Uterus (tissue), 3 donors: ENCODE measurements at regions not wholly inside any gene's neighbourhood (a gene's known extent, or its start where the extent isn't known, plus 50 kb on each side); places are given as distances from the start of the nearest gene placed in this dataset.

ENCODE experiments used
- DNase-seq, 2 donors: peaks; one replicate each; pipeline ENCODE4 v3.0.0-alpha.2; 2019 to 2020
- H3K27ac ChIP-seq, 2 donors: fragments of 200-600 bp; sonication (generic); 1 replicate in 1 of 2; 2 replicates in 1 of 2; pipeline ENCODE4 v1.5.1; 2016 to 2018
- H3K27me3 ChIP-seq, 2 donors: fragments of 200-600 bp; sonication (generic); one replicate each; pipeline ENCODE4 v1.5.1; 2018 to 2019; ENCODE audit warnings: control low read depth in 1 of 2
- H3K36me3 ChIP-seq, 2 donors: fragments of 200-600 bp; sonication (generic); one replicate each; pipeline ENCODE4 v1.5.1; 2019; ENCODE audit warnings: control low read depth in 1 of 2
- H3K4me1 ChIP-seq, 2 donors: fragments of 200-600 bp; sonication (generic); one replicate each; pipeline ENCODE4 v1.5.1; 2018 to 2019; ENCODE audit warnings: control low read depth in 1 of 2
- H3K4me3 ChIP-seq, 2 donors: fragments of 200-600 bp; sonication (generic); 1 replicate in 1 of 2; 2 replicates in 1 of 2; pipeline ENCODE4 v1.5.1; 2018 to 2019; ENCODE audit warnings: mild to moderate bottlenecking in 1 of 2
- H3K9me3 ChIP-seq, 2 donors: fragments of 200-600 bp; sonication (generic); one replicate each; pipeline ENCODE4 v1.5.1; 2019; ENCODE audit warnings: control low read depth in 1 of 2
- CTCF ChIP-seq, 4 experiments: fragments of 200-600 bp in 2 of 4; fragments of 450-650 bp in 2 of 4; sonication (generic) in 2 of 4; IDR thresholded peaks; one replicate each; pipeline ENCODE4 v1.5.1; 2016 to 2019; ENCODE audit warnings: antibody characterized with exemption in 4 of 4, mild to moderate bottlenecking in 2 of 4, moderate library complexity in 1 of 4
- POLR2A ChIP-seq, 2 donors: fragments of 450-650 bp; IDR thresholded peaks; one replicate each; pipeline ENCODE4 v1.6.1; 2016; ENCODE audit warnings: antibody characterized with exemption in 2 of 2, mild to moderate bottlenecking in 1 of 2, moderate library complexity in 1 of 2
- intact Hi-C: fragments of 100-400 bp; cut with DNase I; formaldehyde crosslinking; loops from one replicate; pipeline ENCODE4 v1.15.1; 2023; ENCODE audit warnings: low total_unique reads
- donor health status: DM: yes; HTN: yes; CAD: no.

GRCh38 chr5:58043032-58043945, 416.6 kb downstream of the PLK2 start:
- H3K27me3 ChIP-seq: no peaks in the 10 kb centered on the region
- H3K9me3 ChIP-seq: no peaks in the 10 kb centered on the region
- H3K4me3 ChIP-seq: no peak overlapping the region
- no peak for DNase-seq
- no peaks in the 10 kb centered on the region for H3K36me3 ChIP-seq
- H3K27ac ChIP-seq: no peak overlapping the region
- intact Hi-C loops: no loop called here
- no peaks in the 10 kb centered on the region for H3K4me1 ChIP-seq
- TF ChIP-seq CTCF (IDR thresholded peaks at IDR 0.05): no peak
- no peak for TF ChIP-seq POLR2A (IDR thresholded peaks at IDR 0.05)

GRCh38 chr5:58041884-58042283, 418.0 kb downstream of the PLK2 start:
- no peak for TF ChIP-seq CTCF (IDR thresholded peaks at IDR 0.05)
- no peak for TF ChIP-seq POLR2A (IDR thresholded peaks at IDR 0.05)
- no peak for DNase-seq
- H3K9me3 ChIP-seq: no peaks in the 10 kb centered on the region
- no peak overlapping the region for H3K4me3 ChIP-seq
- H3K27me3 ChIP-seq: no peaks in the 10 kb centered on the region
- intact Hi-C loops: no loop called here
- no peak overlapping the region for H3K27ac ChIP-seq
- H3K36me3 ChIP-seq: no peaks in the 10 kb centered on the region
- H3K4me1 ChIP-seq: no peaks in the 10 kb centered on the region

- DNase-seq: no peak
- Histone ChIP-seq H3K4me3 (no peak overlapping the region), H3K36me3 (no peaks in the 10 kb centered on the region), H3K4me1 (no peaks in the 10 kb centered on the region), H3K9me3 (no peaks in the 10 kb centered on the region), H3K27ac (no peak overlapping the region), H3K27me3 (no peaks in the 10 kb centered on the region)
- intact Hi-C loops: no loop called here
- TF ChIP-seq CTCF (IDR thresholded peaks at IDR 0.05): no peak
- no peak for TF ChIP-seq POLR2A (IDR thresholded peaks at IDR 0.05)
Measured at GRCh38 chr5:58040846-58041245, 419.0 kb downstream of the PLK2 start.

GRCh38 chr5:58040044-58040443, 419.8 kb downstream of the PLK2 start:
- no peak overlapping the region for H3K27ac ChIP-seq

More at GRCh38 chr5:58040044-58040443, 419.8 kb downstream of the PLK2 start:
- Histone ChIP-seq H3K36me3 (no peaks in the 10 kb centered on the region), H3K4me1 (no peaks in the 10 kb centered on the region), H3K27me3 (no peaks in the 10 kb centered on the region), H3K9me3 (no peaks in the 10 kb centered on the region), H3K4me3 (no peak overlapping the region)
- TF ChIP-seq POLR2A (IDR thresholded peaks at IDR 0.05): no peak
- TF ChIP-seq CTCF (IDR thresholded peaks at IDR 0.05): no peak
- no peak for DNase-seq
- intact Hi-C loops: no loop called here
